ENCODE measurements at regions not wholly inside any gene's neighbourhood (a gene's known extent, or its start where the extent isn't known, plus 50 kb on each side); places are given as distances from the start of the nearest gene placed in this dataset.
"Not testable (repeated sequence)": the region's sequence is repeated elsewhere in the genome, so short reads cannot be mapped to it uniquely, and the experiment has no call there.

GRCh38 chr2:89969190-89969589 lies 1277.7 kb downstream of the RPIA start:
- H3K27ac ChIP-seq (ENCODE audit: low read depth, low read length, poor library complexity, severe bottlenecking), result peak overlapping the region; percentile 46
- H3K4me1 ChIP-seq (ENCODE audit: insufficient read depth, low read length, poor library complexity, severe bottlenecking), result peaks cover 21% of the 10 kb centered on the region
- H3K36me3 ChIP-seq (ENCODE audit: insufficient read depth, low read length); H2AFZ ChIP-seq (ENCODE audit: low read length); H3K79me2 ChIP-seq (ENCODE audit: insufficient read depth, low read depth, low read length); H3K9me3 ChIP-seq (ENCODE audit: low read length); H3K9me2 ChIP-seq (ENCODE audit: insufficient read depth, low read length); H4K20me1 ChIP-seq (ENCODE audit: insufficient read depth, low read length); POLR2A ChIA-PET; BruUV-seq (replicated peaks); intact Hi-C loops (cut with micrococcal nuclease; ENCODE audit: unreplicated experiment); CTCF ChIA-PET (ENCODE audit: unreplicated experiment): not testable (repeated sequence)
- TF ChIP-seq CTCF (conservative IDR thresholded peaks at IDR 0.05; ENCODE audit: low read length), result peak; percentile 34; the same call in 1 of the 2 replicates
- DNase-seq (ENCODE audit: low spot score), result peak; percentile 58
- peak overlapping the region; percentile 56 for H3K4me3 ChIP-seq (ENCODE audit: low read depth, low read length, poor library complexity, severe bottlenecking)
- H3K4me2 ChIP-seq (ENCODE audit: low read length), result peak overlapping the region; percentile 65

- CTCF ChIA-PET (ENCODE audit: unreplicated experiment); H3K27ac ChIP-seq (ENCODE audit: low read depth, low read length, poor library complexity, severe bottlenecking); H3K36me3 ChIP-seq (ENCODE audit: insufficient read depth, low read length); H4K20me1 ChIP-seq (ENCODE audit: insufficient read depth, low read length); H2AFZ ChIP-seq (ENCODE audit: low read length); H3K4me3 ChIP-seq (ENCODE audit: low read depth, low read length, poor library complexity, severe bottlenecking); BruUV-seq (replicated peaks); H3K9me2 ChIP-seq (ENCODE audit: insufficient read depth, low read length); H3K79me2 ChIP-seq (ENCODE audit: insufficient read depth, low read depth, low read length); H3K4me2 ChIP-seq (ENCODE audit: low read length); H3K4me1 ChIP-seq (ENCODE audit: insufficient read depth, low read length, poor library complexity, severe bottlenecking); H3K9me3 ChIP-seq (ENCODE audit: low read length); POLR2A ChIA-PET; intact Hi-C loops (cut with micrococcal nuclease; ENCODE audit: unreplicated experiment); DNase-seq (ENCODE audit: low spot score): not testable (repeated sequence)
Observed at GRCh38 chr2:89973849-89974248, 1282.4 kb downstream of the RPIA start.

- H3K4me2 ChIP-seq (ENCODE audit: low read length); H3K9me2 ChIP-seq (ENCODE audit: insufficient read depth, low read length); H3K27ac ChIP-seq (ENCODE audit: low read depth, low read length, poor library complexity, severe bottlenecking); H3K4me3 ChIP-seq (ENCODE audit: low read depth, low read length, poor library complexity, severe bottlenecking); H2AFZ ChIP-seq (ENCODE audit: low read length); H3K9me3 ChIP-seq (ENCODE audit: low read length); H4K20me1 ChIP-seq (ENCODE audit: insufficient read depth, low read length); H3K4me1 ChIP-seq (ENCODE audit: insufficient read depth, low read length, poor library complexity, severe bottlenecking); CTCF ChIA-PET (ENCODE audit: unreplicated experiment); BruUV-seq (replicated peaks); DNase-seq (ENCODE audit: low spot score); H3K36me3 ChIP-seq (ENCODE audit: insufficient read depth, low read length); POLR2A ChIA-PET; H3K79me2 ChIP-seq (ENCODE audit: insufficient read depth, low read depth, low read length); intact Hi-C loops (cut with micrococcal nuclease; ENCODE audit: unreplicated experiment): not testable (repeated sequence)
Observed at GRCh38 chr2:89979826-89980537, 1288.5 kb downstream of the RPIA start.

GRCh38 chr2:89982246-89982645 lies 1290.8 kb downstream of the RPIA start:
- H3K4me1 ChIP-seq (ENCODE audit: insufficient read depth, low read length, poor library complexity, severe bottlenecking), result peaks cover 24% of the 10 kb centered on the region
- POLR2A ChIA-PET; H4K20me1 ChIP-seq (ENCODE audit: insufficient read depth, low read length); BruUV-seq (replicated peaks); H3K36me3 ChIP-seq (ENCODE audit: insufficient read depth, low read length); H3K9me2 ChIP-seq (ENCODE audit: insufficient read depth, low read length); H3K79me2 ChIP-seq (ENCODE audit: insufficient read depth, low read depth, low read length); H3K27ac ChIP-seq (ENCODE audit: low read depth, low read length, poor library complexity, severe bottlenecking); intact Hi-C loops (cut with micrococcal nuclease; ENCODE audit: unreplicated experiment); DNase-seq (ENCODE audit: low spot score); H3K4me3 ChIP-seq (ENCODE audit: low read depth, low read length, poor library complexity, severe bottlenecking); H3K9me3 ChIP-seq (ENCODE audit: low read length); CTCF ChIA-PET (ENCODE audit: unreplicated experiment); H2AFZ ChIP-seq (ENCODE audit: low read length); H3K4me2 ChIP-seq (ENCODE audit: low read length): not testable (repeated sequence)

GRCh38 chr2:89985650-89986049 lies 1294.2 kb downstream of the RPIA start:
- Histone ChIP-seq H3K4me2 (ENCODE audit: low read length) (peak overlapping the region; percentile 46), H3K4me1 (ENCODE audit: insufficient read depth, low read length, poor library complexity, severe bottlenecking) (peaks cover 24% of the 10 kb centered on the region), H3K4me3 (ENCODE audit: low read depth, low read length, poor library complexity, severe bottlenecking) (peak overlapping the region; percentile 19), H3K27ac (ENCODE audit: low read depth, low read length, poor library complexity, severe bottlenecking) (peak overlapping the region; percentile 43)
- H3K79me2 ChIP-seq (ENCODE audit: insufficient read depth, low read depth, low read length); H3K9me3 ChIP-seq (ENCODE audit: low read length); H3K9me2 ChIP-seq (ENCODE audit: insufficient read depth, low read length); H2AFZ ChIP-seq (ENCODE audit: low read length); H3K36me3 ChIP-seq (ENCODE audit: insufficient read depth, low read length); H4K20me1 ChIP-seq (ENCODE audit: insufficient read depth, low read length); POLR2A ChIA-PET; CTCF ChIA-PET (ENCODE audit: unreplicated experiment); BruUV-seq (replicated peaks); DNase-seq (ENCODE audit: low spot score); intact Hi-C loops (cut with micrococcal nuclease; ENCODE audit: unreplicated experiment): not testable (repeated sequence)

GRCh38 chr2:89986532-89986931 lies 1295.1 kb downstream of the RPIA start:
- POLR2A ChIA-PET; DNase-seq (ENCODE audit: low spot score); H3K9me3 ChIP-seq (ENCODE audit: low read length); BruUV-seq (replicated peaks); H3K79me2 ChIP-seq (ENCODE audit: insufficient read depth, low read depth, low read length); H4K20me1 ChIP-seq (ENCODE audit: insufficient read depth, low read length); intact Hi-C loops (cut with micrococcal nuclease; ENCODE audit: unreplicated experiment); H3K9me2 ChIP-seq (ENCODE audit: insufficient read depth, low read length); H3K4me3 ChIP-seq (ENCODE audit: low read depth, low read length, poor library complexity, severe bottlenecking); H3K36me3 ChIP-seq (ENCODE audit: insufficient read depth, low read length); H3K27ac ChIP-seq (ENCODE audit: low read depth, low read length, poor library complexity, severe bottlenecking); CTCF ChIA-PET (ENCODE audit: unreplicated experiment): not testable (repeated sequence)
- Histone ChIP-seq H3K4me2 (ENCODE audit: low read length) (peak overlapping the region; percentile 46), H3K4me1 (ENCODE audit: insufficient read depth, low read length, poor library complexity, severe bottlenecking) (peaks cover 24% of the 10 kb centered on the region), H2AFZ (ENCODE audit: low read length) (peak overlapping the region; percentile 36; the same call in 1 of the 2 replicates)
